ENCODE measurements at regions not wholly inside any gene's neighbourhood (a gene's known extent, or its start where the extent isn't known, plus 50 kb on each side); places are given as distances from the start of the nearest gene placed in this dataset.

- TF ChIP-seq CTCF (IDR thresholded peaks at IDR 0.05; ENCODE audit: borderline replicate concordance, extremely low read depth, low read length, poor library complexity, severe bottlenecking) (no peak), EZH2 (IDR thresholded peaks at IDR 0.05; ENCODE audit: borderline replicate concordance, low read depth, low read length, severe bottlenecking) (no peak)
Measured at GRCh38 chr2:226216575-226216974, 583.0 kb downstream of the IRS1 start.
